ENCODE measurements at regions not wholly inside any gene's neighbourhood (a gene's known extent, or its start where the extent isn't known, plus 50 kb on each side); places are given as distances from the start of the nearest gene placed in this dataset.

GRCh38 chr6:169945117-169945516 is 193.7 kb downstream of the ERMARD start:
- TF ChIP-seq CTCF (IDR thresholded peaks at IDR 0.05), result no peak
- no peak for TF ChIP-seq SP1 (CRISPR knock-in tag; conservative IDR thresholded peaks at IDR 0.05)
- no peak for TF ChIP-seq HMGA2 (CRISPR knock-in tag; IDR thresholded peaks at IDR 0.05)
- no peak for TF ChIP-seq CBFB (CRISPR knock-in tag; IDR thresholded peaks at IDR 0.05; ENCODE audit: low read depth)
- no peak for TF ChIP-seq MYBL2 (CRISPR knock-in tag; IDR thresholded peaks at IDR 0.05)
- no peak for TF ChIP-seq ESRRA (CRISPR knock-in tag; IDR thresholded peaks at IDR 0.05; ENCODE audit: borderline replicate concordance)
- TF ChIP-seq FOXP4 (CRISPR knock-in tag; IDR thresholded peaks at IDR 0.05), result no peak
- no peak for TF ChIP-seq MAX (CRISPR knock-in tag; IDR thresholded peaks at IDR 0.05)

All from WTC11 (cell line).